Fibroblast of pulmonary artery (primary cell): ENCODE measurements at regions not wholly inside any gene's neighbourhood (a gene's known extent, or its start where the extent isn't known, plus 50 kb on each side); places are given as distances from the start of the nearest gene placed in this dataset.

ENCODE experiments used
- DNase-seq: peaks from one replicate; pipeline ENCODE4 v3.0.0-alpha.2; 2010; ENCODE audit warnings: low read depth
- H3K4me3 ChIP-seq: replicated peaks from 2 replicates; pipeline ENCODE4 v1.5.1; 2011; ENCODE audit warnings: low read depth, mild to moderate bottlenecking, control low read depth, low read length, moderate library complexity
- CTCF ChIP-seq: IDR thresholded peaks from 2 replicates; pipeline ENCODE4 v1.5.1; 2011; ENCODE audit warnings: mild to moderate bottlenecking, control low read depth, low read length, inconsistent platforms; ENCODE audit errors: missing control alignments

GRCh38 chr2:147490401-147491261 is 354.2 kb upstream of the ACVR2A start:
- H3K4me3 ChIP-seq, result no peak overlapping the region
- TF ChIP-seq CTCF, result no peak
- DNase-seq, result no peak

- DNase-seq, result no peak
Measured at GRCh38 chr2:147488472-147488871, 356.4 kb upstream of the ACVR2A start.

GRCh38 chr2:147487978-147488289 is 356.9 kb upstream of the ACVR2A start:
- no peak overlapping the region for H3K4me3 ChIP-seq
- TF ChIP-seq CTCF, result no peak
- no peak for DNase-seq

More at GRCh38 chr2:147488472-147488871, 356.4 kb upstream of the ACVR2A start:
- no peak for TF ChIP-seq CTCF
- no peak overlapping the region for H3K4me3 ChIP-seq

- no peak for TF ChIP-seq CTCF
- no peak for DNase-seq
- no peak overlapping the region for H3K4me3 ChIP-seq
Measured at GRCh38 chr2:147487286-147487977, 357.4 kb upstream of the ACVR2A start.

- no peak overlapping the region for H3K4me3 ChIP-seq
- no peak for TF ChIP-seq CTCF
- no peak for DNase-seq
Measured at GRCh38 chr2:147485210-147485851, 359.5 kb upstream of the ACVR2A start.

GRCh38 chr2:147483911-147484310 is 360.9 kb upstream of the ACVR2A start:
- H3K4me3 ChIP-seq, result no peak overlapping the region
- DNase-seq, result no peak
- TF ChIP-seq CTCF, result no peak
